ENCODE measurements at regions not wholly inside any gene's neighbourhood (a gene's known extent, or its start where the extent isn't known, plus 50 kb on each side); places are given as distances from the start of the nearest gene placed in this dataset.

- TF ChIP-seq POLR2A (IDR thresholded peaks at IDR 0.05): no peak
- no peak for TF ChIP-seq CTCF (IDR thresholded peaks at IDR 0.05)
These were observed 472.4 kb downstream of the ATP23 start for GRCh38 chr12:58413794-58414193.
